Left ventricle myocardium superior (tissue), 1 donor: ENCODE measurements at regions not wholly inside any gene's neighbourhood (a gene's known extent, or its start where the extent isn't known, plus 50 kb on each side); places are given as distances from the start of the nearest gene placed in this dataset.
A peak's percentile ranks its signal among the peaks of the same experiment; 100 is the strongest.
"Not testable (repeated sequence)": the region's sequence is repeated elsewhere in the genome, so short reads cannot be mapped to it uniquely, and the experiment has no call there.

Experiments used
- ATAC-seq: fragments of 200-7000 bp; cut with Tn5 transposase; one replicate; pipeline ENCODE4 v1.9.1; 2020; ENCODE audit warnings: mild to moderate bottlenecking, moderate library complexity
- DNase-seq: peaks from one replicate; pipeline ENCODE4 v3.0.0-alpha.2; 2020
- intact Hi-C: fragments of 100-400 bp; cut with micrococcal nuclease; formaldehyde crosslinking; loops from one replicate; pipeline ENCODE4 v1.11.0; 2022
- donor health status: DM: no; HTN: yes; CAD: no; lungs with severe emphysema.

DNA sequence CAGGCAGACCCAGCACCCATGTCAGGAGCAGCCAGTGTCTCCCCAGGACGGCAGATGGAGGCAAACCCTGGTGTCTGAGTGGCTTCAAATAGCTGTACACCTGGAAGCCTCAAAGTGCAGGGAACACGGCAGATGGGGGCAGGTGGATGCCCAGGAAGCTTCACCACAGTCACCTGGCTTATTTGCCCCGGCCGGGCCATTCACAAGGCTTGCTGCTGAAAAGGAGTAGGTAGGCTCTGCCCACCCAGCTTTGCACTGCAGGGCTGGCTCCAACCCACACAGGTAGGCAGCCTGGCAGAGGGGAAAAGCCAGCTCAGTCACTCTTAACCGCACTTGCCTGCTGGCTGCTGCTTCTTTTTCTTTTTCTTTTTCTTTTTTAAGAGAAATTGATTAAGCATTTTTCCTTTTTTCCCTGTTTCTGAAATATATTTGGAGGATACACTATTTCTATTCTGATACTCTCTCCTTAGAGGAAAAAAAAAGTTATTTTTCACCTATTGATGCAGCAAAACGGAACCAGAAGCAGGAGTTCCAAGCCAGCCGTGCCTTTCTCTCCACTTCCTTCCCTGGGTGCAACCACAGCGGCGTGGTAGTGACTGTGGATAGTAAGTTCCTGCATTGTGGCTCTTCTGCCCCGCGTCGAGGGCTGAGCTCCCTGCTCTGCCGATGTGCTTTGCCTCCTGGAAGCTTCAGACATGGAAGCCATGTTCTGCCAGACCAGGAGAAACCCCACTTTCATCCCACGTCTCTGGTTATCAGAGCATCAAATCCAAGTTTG lies 118.3 kb downstream of the KLF6 start:
- no peak for ATAC-seq
- intact Hi-C loops, result no loop called here
- peak; percentile 50 for DNase-seq

DNA sequence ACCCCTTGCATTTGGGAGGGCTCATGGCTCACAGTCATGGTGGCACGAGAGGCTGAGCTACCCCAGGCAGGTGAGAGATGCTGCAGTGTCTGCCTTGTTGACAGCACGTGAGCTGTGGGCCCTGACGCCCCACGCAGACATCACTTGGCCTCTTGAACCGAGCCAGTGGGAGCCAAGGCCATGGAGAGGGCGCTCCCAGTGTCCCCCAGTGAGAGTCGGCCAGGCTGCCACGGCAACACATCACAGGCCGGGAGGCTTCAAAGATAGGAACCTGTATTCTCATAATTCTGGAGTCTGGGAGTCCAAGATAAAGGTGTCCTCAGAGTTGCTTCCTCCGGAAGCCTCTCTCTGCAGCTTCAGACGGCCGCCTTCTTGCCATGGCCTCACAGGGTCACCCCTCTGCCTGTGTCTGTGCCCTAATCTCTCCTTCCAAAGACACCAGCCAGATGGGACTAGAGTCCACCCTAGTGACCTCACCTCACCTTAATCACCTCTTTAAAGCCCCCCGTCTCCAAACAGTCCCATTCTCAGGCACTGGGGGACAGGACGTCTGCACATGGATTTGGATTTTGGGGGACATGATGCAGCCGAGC lies 119.6 kb downstream of the KLF6 start:
- intact Hi-C loops, result no loop called here
- ATAC-seq, result no peak
- DNase-seq, result no peak

DNA sequence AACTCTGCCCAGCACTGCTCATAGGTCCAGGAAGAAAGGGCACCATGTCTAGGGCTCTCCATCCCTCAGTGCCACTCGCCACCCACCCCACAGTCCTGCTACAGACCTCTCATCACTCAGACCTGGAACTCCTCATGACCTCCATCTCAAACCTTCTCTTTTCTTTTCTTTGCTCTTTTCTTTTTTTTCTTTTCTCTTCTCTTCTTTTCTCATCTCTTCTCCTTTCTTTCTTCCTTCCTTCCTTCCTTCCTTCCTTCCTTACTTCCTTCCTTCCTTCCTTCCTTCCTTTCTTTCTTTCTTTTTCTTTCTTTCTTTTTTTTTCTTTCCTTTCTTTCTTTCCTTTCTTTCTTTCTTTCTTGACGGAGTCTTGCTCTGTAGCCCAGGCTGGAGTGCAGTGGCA lies 122.2 kb downstream of the KLF6 start:
- ATAC-seq (no peak), DNase-seq (no peak)
- intact Hi-C loops, result no loop called here

DNA sequence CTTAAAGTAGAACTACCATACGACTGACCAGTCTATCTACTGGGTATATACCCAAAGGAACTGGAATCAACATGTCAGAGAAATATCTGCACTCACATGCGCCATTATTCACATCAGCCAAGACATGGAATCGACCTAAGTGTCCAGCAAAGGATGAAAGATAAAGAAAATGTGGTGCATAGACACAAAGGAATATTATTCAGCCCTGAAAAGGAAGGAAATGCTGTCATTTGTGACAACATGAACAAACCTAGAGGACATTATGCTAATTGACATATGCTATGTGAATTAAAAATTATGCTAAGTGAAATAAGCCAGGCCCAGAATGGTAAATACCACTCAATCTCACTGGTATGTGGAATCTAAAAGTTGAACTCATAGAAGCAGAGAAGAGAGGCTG lies 123.7 kb downstream of the KLF6 start:
- ATAC-seq, result no peak
- no peak for DNase-seq
- intact Hi-C loops, result no loop called here

DNA sequence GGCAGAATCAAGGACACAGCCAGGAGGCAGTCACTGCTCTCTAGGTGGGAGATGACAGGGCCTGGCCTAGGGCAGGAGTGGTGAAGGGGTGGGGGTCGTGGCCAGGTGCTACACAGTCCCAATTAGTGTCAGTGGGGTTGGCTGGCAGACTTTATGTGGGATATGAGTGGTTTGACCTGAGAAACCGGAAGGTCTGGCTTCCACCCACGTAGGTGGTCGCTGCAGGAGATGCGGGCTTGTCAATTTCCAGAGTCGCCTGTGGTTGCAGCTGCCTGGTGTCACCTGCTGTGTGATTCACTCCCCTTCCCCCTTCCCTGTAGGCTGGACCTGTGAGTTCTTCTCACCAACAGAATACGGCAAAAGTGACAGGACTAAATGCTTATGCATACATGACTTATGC lies 124.3 kb downstream of the KLF6 start:
- no peak for ATAC-seq
- intact Hi-C loops, result no loop called here
- DNase-seq, result no peak

DNA sequence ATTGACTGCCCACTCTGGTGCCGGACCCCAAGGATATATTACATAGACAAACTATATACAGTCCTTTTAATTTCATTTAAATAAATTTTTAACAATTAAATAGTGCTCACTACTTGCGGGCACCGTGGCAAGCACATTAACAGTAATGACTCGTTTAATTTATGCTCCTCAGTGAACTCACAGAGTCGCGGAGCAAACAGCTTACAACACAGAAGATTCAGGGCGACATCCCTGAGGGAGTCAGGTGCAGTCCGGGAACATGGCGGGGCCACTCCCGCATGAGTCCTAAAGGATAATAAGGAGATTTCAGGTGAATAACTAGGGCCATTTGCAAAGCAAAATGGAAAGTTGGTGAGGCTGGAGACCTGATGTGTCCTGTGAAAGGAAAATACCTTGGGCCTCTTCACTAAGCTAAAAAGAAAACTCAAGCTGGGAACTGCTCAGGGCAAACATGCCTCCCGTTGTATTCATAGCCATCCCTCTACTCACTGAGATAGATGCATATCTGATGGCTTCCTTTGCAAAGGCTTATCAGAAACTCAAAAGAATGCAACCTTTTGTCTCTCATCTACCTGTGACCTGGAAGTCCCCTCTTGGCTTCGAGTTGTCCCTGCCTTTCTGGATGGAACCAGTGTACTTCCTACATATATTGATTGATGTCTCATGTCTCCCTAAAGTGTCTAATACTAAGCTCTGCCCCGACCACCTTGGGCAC lies 125.6 kb downstream of the KLF6 start:
- intact Hi-C loops, result no loop called here
- ATAC-seq (no peak), DNase-seq (no peak)

DNA sequence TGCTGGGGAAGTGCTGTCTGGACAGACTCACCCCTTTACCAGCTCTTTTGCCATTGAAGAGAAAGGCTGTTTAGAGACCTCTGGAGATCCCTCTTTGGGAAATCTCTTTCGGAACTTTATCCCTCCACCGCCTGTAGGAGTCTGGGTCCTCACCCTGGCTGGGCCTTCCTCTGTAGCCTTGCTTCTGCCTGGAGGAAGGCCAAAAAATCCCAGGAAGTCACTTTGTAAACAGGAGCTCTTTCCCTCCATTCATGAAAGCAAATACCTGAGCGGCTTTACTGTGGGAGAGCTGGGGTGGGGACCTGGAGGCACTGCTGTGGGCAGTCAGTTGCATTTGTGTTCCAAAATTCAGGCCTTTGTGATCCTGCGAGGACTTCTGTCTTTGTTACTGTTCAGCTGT lies 126.2 kb downstream of the KLF6 start:
- intact Hi-C loops, result no loop called here
- no peak for ATAC-seq

DNA sequence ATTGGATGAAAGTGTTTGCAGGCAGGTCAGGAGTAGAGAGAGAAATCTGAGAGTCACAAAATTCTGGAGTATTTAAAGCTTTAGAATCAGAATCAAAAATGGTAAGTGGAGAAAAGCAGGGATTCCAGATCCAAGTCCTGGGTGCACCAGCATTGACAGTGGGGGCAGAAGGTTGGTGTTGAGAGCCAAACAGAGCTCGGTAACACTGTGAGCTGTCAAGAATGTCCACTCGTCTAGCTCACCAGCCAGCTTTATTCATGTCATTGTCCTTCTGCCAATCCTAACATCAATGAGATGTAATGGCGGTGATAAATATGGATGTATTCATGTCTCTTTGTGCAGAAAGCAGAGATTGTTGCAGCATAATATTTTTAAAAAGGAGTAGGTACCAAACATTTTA lies 128.8 kb downstream of the KLF6 start:
- intact Hi-C loops, result no loop called here
- ATAC-seq (peak; percentile 25), DNase-seq (no peak)

More for the DNA sequence above, 126.2 kb downstream of the KLF6 start:
- no peak for DNase-seq

DNA sequence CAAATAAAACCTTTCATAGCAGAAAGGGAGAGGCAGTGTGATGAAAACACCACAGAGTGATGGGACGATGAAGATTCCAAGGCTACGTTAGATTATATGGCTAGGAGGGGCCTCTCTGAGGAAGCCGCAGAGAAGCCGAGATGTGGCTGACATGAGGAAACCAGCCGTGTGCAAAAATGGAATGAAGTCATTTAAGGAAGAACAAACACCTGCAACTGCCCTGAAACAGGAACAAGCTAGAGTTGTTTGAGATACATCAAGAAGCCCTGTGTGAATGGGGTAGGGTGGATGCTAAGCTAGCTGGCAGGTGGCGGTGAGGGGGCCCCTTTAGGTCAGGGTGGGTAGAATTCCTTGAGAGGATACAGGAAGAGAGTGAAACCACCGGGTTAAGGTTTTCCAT lies 129.5 kb downstream of the KLF6 start:
- intact Hi-C loops, result no loop called here
- DNase-seq (no peak), ATAC-seq (no peak)

DNA sequence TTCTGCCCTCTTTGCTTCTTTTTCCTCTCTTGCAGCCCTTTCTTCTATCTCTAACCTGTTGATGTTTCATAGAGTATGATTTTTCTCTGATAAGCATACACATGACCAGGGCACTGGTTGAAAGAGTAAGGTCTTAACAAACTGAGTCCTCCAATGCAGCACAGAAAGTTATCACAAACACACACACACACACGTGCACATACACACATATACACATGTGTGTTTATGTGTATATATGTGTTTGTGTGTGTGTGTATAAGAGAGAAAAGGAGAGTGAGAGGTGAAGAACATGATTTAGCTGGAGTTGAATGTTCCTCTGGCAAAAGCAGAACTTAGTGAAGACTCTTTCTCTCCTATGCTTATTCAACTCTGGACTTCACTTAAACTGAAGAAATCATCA lies 130.0 kb downstream of the KLF6 start:
- ATAC-seq (no peak), DNase-seq (no peak)
- intact Hi-C loops, result no loop called here

DNA sequence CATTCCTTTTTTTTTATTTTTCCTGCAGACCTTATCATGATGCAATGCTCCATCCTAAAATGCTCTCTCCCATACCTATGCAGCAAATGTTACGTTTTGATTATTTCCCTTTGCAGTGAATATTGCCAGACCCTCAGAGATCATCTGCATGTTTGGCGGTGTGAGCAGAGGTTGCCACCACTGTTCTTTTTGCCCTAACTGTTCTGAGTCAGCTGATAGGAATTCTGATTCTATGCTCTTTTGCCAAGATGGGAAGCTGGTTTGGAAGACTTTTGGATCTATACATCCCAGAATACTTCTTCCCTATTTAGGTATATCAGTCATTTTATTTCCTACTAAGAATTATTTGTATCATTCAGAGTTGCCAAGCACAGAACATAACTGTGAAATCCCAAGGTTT lies 130.5 kb downstream of the KLF6 start:
- DNase-seq (no peak), ATAC-seq (no peak)
- intact Hi-C loops, result no loop called here

DNA sequence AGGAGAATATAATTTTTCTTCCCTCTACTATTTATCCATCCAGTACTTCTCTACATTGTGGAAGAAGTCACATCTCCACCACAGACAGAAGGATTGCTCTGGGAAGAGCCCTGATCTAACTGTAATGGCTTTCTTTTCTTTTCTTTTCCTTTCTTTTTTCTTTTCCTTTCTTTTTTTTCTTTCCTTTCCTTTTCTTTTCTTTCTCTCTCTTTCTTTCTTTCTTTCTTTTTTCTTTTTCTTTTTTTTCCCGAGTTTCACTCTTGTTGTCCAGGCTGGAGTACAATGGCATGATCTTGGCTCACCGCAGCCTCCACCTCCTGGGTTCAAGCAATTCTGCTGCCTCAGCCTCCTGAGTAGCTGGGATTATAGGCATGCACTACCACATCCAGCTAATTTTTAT lies 131.7 kb downstream of the KLF6 start:
- ATAC-seq, DNase-seq, intact Hi-C loops: not testable (repeated sequence)

DNA sequence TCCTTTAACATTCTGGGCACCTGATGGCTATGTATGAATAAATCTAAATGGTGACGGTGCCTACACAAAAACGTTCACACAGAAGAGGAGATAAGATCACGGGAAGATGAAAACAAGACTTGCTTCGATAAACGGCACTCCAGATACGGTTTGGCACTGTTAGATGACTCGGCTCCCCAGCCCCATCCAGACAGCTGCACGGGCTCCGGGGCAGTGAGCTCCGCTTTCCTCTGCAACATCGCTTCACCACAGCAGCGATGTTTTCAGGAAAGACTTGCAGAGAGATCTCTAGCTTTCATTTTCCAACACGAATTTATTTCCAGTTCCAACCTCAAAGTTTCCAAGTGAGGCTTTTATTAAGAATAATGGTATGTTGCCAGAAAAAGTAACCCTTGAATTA lies 132.1 kb downstream of the KLF6 start:
- no peak for DNase-seq
- intact Hi-C loops, result no loop called here
- no peak for ATAC-seq

DNA sequence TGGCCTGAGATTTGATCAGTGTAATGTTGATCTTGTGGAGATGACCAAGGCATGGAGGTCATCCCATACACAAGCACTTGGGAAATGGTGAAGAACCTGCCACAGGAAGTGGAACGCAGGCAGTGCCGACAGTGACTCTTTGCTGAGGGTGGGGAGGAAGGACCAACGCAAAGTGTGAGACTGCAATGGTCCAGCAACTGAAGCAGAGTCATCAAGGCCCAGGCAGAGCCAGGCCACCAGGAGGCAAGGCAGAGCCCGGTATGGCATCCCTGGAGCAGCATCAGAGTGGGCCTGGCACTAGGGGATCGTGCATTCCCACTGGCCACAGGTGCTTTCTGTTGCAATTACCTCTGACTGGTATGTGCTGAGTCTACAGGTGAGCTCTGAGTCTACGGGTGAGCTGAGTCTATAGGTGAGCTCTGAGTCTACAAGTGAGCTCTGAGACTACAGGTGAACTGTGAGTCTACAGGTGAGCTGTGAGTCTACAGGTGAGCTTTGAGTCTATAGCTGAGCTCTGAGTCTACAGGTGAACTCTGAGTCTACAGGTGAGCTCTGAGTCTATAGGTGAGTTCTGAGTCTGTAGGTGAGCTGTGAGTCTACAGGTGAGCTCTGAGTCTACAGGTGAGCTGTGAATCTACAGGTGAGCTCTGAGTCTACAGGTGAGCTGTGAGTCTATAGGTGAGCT lies 132.9 kb downstream of the KLF6 start:
- DNase-seq (no peak), ATAC-seq (no peak)
- intact Hi-C loops, result no loop called here

DNA sequence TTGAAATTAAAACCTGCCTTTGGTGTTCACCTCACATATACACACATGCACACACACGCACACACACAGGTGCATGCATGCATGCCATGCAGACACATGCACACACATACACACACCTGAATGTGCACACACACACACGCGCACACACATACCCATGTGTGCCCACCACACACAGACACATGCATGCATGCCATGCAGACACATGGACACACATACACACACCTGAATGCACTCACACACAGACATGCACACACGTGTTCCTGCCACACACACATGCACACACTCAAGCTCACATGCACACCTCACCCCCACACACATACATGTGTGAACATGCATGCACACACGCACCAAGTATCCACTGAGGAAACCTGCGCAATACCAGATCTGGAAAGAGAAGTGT lies 136.4 kb downstream of the KLF6 start:
- intact Hi-C loops, result no loop called here
- ATAC-seq (no peak), DNase-seq (no peak)

DNA sequence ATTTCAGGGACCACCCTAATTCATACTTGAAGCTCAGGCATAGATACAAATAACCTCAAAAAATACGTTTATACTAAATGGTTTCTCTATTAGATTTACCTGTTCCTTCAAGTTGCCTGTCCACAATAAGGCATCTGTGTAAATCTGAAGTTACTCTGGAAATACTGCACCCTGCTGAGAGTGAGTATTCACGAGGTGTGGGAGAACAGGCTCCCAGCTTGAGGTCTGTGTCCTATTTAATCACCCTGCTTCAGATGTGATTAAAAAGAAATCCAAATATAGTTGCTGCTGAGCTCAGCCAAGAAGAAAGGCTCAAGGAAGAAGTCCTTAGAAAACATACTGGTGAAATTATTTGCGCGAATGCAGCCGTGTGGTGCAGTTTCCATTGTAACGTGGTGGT lies 136.8 kb downstream of the KLF6 start:
- intact Hi-C loops, result no loop called here
- DNase-seq (no peak), ATAC-seq (peak; percentile 38)

DNA sequence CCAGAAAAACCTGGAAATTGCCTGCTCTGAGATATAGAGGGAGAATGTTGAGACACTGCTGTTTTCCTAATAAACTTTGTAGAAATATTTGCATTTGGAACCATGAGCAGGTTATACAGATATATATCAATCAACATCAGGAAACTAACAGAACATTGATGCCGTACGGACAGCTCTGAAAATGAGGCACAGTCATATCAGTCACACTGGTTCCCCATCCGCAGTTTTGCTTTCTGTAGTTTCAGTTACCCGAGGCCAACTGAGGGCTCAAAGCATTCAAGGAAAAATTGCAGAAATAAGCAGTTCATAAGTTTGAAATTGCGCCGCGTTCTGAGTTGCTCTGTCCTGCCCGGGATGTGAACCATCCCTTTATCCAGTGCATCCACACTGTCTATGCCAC lies 137.9 kb downstream of the KLF6 start:
- DNase-seq, result no peak
- no peak for ATAC-seq
- intact Hi-C loops, result no loop called here

DNA sequence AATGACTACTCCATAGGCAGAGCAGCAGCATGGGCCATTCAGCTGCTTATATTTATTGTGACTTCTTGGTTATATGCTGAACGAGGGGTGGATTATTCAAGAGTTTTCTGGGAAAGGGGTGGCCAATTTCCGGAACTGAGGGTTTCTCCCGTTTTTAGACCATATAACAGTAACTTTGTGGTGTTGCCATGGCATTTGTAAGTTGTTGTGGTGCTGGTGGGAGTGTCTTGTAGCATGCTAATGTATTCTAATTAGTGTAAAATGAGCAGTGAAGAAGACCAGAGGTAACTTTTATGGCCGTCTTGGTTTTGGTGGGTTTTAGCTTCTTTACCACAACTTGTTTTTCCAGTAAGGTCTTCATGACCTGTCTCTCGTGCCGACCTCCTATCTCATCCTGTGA lies 139.6 kb downstream of the KLF6 start:
- intact Hi-C loops, result no loop called here
- DNase-seq (no peak), ATAC-seq (no peak)

DNA sequence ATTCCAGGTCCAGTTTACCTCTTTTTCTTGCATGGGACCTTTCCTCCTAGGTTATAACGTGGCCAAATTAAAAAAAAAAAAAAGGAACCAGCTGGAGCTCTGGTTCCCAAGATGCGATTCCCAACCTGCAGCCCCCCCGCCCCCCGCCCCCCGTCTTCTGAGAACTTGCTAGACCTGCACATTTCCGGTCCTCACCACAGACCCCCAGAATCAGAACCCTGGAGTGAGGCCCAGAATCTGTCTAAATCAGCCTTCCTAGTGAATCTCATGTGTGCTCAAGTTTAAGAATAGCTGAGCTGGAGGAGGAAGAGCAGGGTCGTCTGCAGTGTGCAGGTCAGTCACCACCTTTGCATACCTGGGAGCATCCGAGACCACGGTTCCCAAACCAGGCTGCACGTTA lies 144.2 kb downstream of the KLF6 start:
- no peak for ATAC-seq
- intact Hi-C loops, result no loop called here
- no peak for DNase-seq

DNA sequence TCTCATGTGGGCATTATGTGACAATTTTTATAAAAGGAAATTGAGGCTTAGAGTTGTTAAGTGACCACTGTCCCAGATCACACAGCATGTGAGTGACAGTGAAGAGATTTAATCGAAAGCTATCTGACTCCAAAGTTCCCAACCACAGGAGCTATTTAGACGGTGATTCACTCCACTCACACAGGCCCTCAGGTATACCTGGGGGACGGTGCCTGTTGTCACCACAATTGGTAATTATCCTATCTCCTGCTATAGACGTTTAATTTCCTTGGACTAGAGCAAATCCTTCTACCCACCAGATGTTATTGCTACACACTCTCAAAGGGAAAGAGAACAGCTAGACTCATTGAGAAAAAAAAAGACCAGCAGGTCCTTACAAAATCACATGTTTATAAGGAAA lies 145.5 kb downstream of the KLF6 start:
- intact Hi-C loops, result no loop called here
- ATAC-seq (no peak), DNase-seq (no peak)
